Rectal smooth muscle tissue (tissue), 1 donor: ENCODE measurements at regions not wholly inside any gene's neighbourhood (a gene's known extent, or its start where the extent isn't known, plus 50 kb on each side); places are given as distances from the start of the nearest gene placed in this dataset.

ENCODE experiments used
- H3K27ac ChIP-seq: one replicate; pipeline ENCODE4 v1.7.0; 2013; ENCODE audit warnings: low read depth, low read length, inconsistent platforms
- H3K27me3 ChIP-seq: one replicate; pipeline ENCODE4 v1.7.0; 2013; ENCODE audit warnings: low read length; ENCODE audit not compliant: control insufficient read depth, insufficient read depth
- H3K36me3 ChIP-seq: one replicate; pipeline ENCODE4 v1.7.0; 2013; ENCODE audit warnings: low read length; ENCODE audit not compliant: control insufficient read depth, insufficient read depth
- H3K4me1 ChIP-seq: one replicate; pipeline ENCODE4 v1.7.0; 2013; ENCODE audit warnings: low read length; ENCODE audit not compliant: control insufficient read depth, insufficient read depth
- H3K4me3 ChIP-seq: one replicate; pipeline ENCODE4 v1.7.0; 2013; ENCODE audit warnings: low read length
- H3K9ac ChIP-seq: one replicate; pipeline ENCODE4 v1.7.0; 2013; ENCODE audit warnings: low read length

DNA sequence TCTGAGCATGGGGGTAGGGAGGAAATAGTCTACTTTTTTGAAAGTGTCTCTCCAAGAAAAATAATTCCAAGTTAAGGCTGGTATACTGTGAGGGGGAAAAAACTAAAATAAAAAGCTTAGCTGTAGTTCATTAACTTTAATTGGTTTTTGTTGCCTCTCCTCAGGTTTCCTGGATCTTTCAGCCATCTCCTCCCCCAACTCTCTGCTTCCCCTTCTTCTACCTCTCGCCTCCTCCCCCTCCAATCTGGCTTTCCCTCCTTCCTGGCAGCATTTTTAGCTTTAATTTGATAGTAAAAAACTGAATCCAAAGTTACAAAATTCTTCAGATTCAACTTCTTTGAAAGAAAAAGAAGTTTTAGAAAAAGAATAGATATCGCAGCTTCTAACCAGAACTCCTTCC is 462.6 kb downstream of the CETN3 start:
- no peaks in the 10 kb centered on the region for H3K4me1 ChIP-seq
- no peaks in the 10 kb centered on the region for H3K27me3 ChIP-seq
- no peaks in the 10 kb centered on the region for H3K36me3 ChIP-seq
- H3K4me3 ChIP-seq = no peak overlapping the region
- H3K9ac ChIP-seq = no peak overlapping the region
- H3K27ac ChIP-seq = no peak overlapping the region

DNA sequence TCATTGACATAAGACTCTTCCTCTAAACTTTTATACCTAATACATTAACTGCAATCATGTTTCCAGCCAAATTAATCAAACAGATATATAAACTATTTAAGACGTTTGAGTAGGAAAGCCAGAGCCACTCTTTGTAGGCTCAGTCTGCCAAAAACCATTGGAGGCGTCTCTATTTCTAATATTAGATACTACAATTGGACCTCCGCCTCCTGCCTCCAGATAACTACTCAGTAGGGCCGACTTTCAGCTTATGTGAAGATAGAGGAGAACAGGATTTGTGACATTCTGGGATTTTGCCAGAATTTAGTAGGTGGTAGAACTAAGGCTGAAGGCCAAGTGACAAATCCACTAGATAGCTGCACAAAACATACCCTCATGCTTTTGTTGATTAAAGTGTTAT is 463.0 kb downstream of the CETN3 start:
- no peaks in the 10 kb centered on the region for H3K27me3 ChIP-seq
- H3K4me1 ChIP-seq = no peaks in the 10 kb centered on the region
- no peak overlapping the region for H3K27ac ChIP-seq
- no peak overlapping the region for H3K9ac ChIP-seq
- no peak overlapping the region for H3K4me3 ChIP-seq
- H3K36me3 ChIP-seq = no peaks in the 10 kb centered on the region

DNA sequence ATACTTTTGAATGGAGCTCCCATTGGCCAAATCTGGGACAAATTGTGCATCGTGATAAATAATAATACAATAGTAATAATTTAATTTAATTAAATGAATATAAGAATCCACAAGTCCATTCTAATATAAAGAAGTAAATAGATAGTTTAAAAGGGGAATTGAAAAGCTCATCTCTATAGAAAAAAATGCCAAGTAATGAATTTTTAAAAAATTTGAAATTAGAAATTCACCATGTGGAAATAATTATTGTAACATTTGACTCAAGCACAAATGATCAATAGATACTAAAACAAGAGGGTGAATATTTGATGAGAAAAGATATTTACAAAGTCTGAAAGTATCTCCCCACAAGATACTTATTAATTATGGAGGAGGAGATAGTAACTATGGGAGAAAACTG is 467.4 kb downstream of the CETN3 start:
- H3K4me3 ChIP-seq = no peak overlapping the region
- no peak overlapping the region for H3K9ac ChIP-seq
- no peak overlapping the region for H3K27ac ChIP-seq
- no peaks in the 10 kb centered on the region for H3K27me3 ChIP-seq
- no peaks in the 10 kb centered on the region for H3K36me3 ChIP-seq
- H3K4me1 ChIP-seq = no peaks in the 10 kb centered on the region

DNA sequence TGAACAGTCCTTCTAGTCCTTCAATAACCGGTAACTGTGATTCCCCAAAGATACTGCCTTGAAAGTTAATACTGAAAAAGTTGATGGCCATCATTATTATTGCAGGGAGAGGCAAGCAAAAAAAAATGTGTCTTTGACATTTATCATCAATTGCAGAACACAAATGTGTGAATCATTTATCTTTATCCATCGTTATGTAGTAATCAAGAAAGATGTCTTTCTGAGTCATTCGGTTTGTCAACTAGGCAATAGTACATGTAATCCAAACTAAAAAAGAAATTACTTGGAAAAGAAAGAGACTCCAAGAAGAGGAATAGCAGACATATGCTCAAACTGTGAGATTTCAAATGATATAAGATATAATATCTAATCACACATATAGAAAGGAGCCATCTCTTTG is 473.0 kb downstream of the CETN3 start:
- Histone ChIP-seq H3K27ac (no peak overlapping the region), H3K4me1 (no peaks in the 10 kb centered on the region), H3K27me3 (no peaks in the 10 kb centered on the region), H3K4me3 (no peak overlapping the region), H3K36me3 (no peaks in the 10 kb centered on the region), H3K9ac (no peak overlapping the region)

DNA sequence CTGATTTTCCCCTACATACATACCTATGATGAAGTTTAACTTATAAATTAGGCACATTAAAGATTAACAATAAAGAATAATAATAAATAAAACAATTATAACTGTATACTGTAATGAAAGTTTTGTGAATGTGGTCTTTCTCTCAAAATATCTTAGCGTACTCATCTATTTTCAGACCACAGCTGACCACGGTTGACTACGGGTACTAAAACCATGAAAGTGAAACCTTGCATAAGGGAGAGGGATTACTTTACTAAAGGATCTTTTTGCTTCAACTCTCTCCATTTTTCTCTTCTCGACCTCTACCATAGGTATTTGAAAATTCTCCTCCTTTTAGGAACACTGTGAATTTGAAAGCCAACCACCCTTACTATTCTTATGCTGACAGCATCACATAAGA is 475.5 kb downstream of the CETN3 start:
- Histone ChIP-seq H3K27me3 (no peaks in the 10 kb centered on the region), H3K9ac (no peak overlapping the region), H3K36me3 (no peaks in the 10 kb centered on the region), H3K4me3 (no peak overlapping the region), H3K4me1 (peaks cover 2% of the 10 kb centered on the region), H3K27ac (no peak overlapping the region)

DNA sequence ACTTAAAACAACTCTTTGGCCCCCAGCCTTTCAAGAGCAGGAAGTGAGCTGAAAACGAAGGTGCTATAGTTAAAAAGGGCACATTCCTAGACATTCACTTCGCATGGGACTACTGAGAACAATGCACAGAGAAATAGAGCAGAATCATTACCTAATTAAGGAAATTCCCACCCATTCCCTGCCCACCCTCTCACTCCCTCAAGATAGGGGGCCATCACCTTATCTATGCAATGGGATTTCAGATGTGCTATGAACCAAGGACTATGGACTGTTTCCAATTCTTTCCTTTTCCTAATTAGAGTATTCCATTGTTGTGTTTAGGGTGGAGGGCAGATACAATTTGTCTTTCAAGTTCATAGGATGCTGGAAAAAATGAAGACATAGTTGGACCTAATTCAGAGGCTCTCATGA is 476.8 kb downstream of the CETN3 start:
- Histone ChIP-seq H3K9ac (no peak overlapping the region), H3K27me3 (no peaks in the 10 kb centered on the region), H3K4me3 (no peak overlapping the region), H3K27ac (no peak overlapping the region), H3K36me3 (no peaks in the 10 kb centered on the region), H3K4me1 (peaks cover 2% of the 10 kb centered on the region)

DNA sequence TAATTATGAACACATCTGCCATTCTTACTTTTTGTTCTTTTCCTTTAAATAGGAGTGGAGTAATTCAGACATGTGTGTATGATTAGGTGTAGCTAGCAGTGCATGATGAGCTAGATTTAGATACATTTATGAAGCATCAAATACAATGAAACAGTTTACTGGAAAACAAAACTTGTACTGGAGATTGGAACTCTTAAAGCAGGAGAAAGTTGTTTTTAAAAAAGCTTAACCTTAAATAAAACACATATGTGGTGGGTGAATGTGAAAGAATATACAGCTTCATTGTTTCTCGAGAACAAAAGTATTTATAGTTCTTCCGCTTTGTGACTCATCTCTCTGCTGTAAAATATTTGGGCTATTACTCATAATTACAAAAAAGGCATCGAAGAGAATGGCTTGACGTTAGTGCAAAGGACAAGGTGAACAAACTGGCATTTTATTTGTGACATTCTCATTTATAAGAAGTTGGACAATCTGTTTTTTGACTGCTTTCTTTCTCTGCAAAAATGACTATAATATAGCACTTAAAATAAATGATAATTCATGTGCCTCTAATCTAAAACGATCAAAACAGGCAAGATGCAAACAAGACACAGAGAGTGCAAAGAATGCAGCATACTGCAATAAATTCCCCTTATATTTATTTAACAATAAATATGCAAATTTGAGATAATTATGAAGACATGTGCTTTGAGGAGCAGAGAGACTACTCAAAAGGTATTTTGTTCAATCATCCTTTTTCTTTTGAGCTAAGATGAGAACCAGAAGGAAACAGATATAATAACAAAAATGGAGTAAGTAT is 478.8 kb downstream of the CETN3 start:
- no peak overlapping the region for H3K9ac ChIP-seq
- H3K27me3 ChIP-seq = no peaks in the 10 kb centered on the region
- H3K36me3 ChIP-seq = no peaks in the 10 kb centered on the region
- no peak overlapping the region for H3K27ac ChIP-seq
- peaks cover 2% of the 10 kb centered on the region for H3K4me1 ChIP-seq
- H3K4me3 ChIP-seq = no peak overlapping the region

DNA sequence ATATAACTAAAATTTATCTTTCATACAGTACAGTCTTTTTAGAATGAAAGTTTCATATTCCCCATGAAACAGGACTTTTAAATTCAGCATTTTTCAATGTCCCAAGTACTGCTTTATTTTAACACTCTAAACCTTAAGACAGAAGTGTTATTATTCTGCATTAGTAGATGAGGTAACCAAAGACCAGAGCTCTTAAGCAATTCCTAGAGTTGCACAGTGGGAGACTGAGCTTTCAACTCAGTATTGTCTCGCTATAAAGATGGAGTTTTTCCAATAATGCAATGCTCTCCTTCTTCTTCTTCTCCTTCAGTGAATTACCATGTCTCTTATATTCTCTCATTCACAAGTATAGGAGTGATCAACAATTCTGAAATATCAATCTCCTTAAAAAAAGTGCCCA is 479.7 kb downstream of the CETN3 start:
- Histone ChIP-seq H3K4me3 (no peak overlapping the region), H3K9ac (no peak overlapping the region), H3K27ac (no peak overlapping the region), H3K27me3 (no peaks in the 10 kb centered on the region), H3K36me3 (no peaks in the 10 kb centered on the region), H3K4me1 (peaks cover 2% of the 10 kb centered on the region)

DNA sequence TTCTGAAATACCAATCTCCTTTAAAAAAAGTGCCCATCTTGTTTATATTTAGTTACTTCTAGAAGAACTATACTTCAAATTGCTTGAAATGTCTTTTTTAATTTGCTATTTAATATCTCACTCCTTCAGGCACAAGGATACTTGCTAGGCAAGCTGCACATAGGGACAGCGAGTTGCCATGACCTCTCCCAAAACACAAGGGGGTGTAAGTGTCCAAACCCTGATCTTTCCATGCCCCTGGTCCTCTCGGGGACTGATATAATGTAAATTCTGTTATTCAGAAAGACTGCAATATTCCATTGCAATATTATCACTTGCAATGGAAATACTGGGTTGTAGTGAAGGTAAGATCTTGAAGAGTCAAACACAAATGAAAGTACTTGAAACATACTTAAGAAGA is 480.4 kb downstream of the CETN3 start:
- Histone ChIP-seq H3K4me1 (peaks cover 2% of the 10 kb centered on the region), H3K4me3 (no peak overlapping the region), H3K9ac (no peak overlapping the region), H3K27me3 (no peaks in the 10 kb centered on the region), H3K27ac (no peak overlapping the region), H3K36me3 (no peaks in the 10 kb centered on the region)

DNA sequence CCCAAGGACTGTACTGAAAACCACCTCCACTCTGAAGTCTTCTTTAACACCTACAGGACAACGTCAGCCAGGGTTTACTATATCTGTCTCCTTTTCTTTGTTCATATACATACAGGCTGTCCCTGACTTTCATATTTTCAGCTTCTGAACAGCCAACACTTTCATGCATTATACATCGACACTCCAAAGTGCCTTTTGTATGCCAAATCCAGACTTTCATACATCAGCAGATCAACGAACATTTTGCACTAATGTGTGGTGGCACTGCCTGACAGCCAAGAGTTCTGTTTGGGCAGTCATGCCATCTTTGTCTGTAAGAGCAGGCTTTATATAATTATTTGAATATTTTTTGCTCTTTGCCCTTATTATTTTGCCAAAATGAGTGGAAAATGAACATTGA is 487.4 kb downstream of the CETN3 start:
- Histone ChIP-seq H3K27me3 (no peaks in the 10 kb centered on the region), H3K36me3 (no peaks in the 10 kb centered on the region), H3K9ac (no peak overlapping the region), H3K4me3 (no peak overlapping the region), H3K27ac (no peak overlapping the region), H3K4me1 (no peaks in the 10 kb centered on the region)

DNA sequence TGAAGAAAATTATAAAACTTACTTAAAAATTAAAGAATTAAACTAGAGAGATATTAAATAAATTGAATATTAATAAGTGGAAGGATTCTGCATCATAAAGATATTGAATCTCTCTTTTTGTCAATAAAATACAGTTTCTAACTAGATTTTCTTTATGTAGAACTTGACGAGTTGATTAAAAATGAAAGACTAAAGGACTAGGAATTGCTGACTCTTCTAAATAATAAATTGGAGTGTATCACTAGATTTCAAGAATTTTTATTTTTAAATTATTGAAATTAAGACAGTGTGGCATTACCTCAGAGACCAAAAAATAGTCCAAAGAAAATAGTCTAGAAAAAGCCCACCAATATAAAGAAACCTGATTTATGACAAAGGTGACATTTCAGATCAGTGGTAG is 492.4 kb downstream of the CETN3 start:
- no peaks in the 10 kb centered on the region for H3K27me3 ChIP-seq
- no peak overlapping the region for H3K4me3 ChIP-seq
- no peak overlapping the region for H3K9ac ChIP-seq
- no peaks in the 10 kb centered on the region for H3K4me1 ChIP-seq
- H3K36me3 ChIP-seq = no peaks in the 10 kb centered on the region
- no peak overlapping the region for H3K27ac ChIP-seq

DNA sequence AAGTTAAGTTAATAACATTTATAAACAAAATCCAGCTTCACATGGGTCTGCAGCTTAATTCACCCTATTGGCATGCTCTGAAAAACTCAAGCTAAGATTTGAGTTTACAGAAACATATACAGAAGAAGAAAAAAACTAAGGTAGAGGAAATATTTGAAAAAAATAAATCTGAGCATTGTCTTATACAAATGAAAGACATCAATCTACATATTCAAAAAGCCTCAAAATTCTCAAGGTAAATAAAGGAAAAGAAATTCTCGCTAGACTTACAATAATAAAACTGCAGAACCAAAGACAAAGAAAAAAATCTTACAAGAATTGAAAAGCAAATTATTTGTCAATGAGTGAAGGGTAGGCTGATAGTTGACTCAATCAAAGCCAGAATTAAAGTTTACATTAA is 493.4 kb downstream of the CETN3 start:
- no peak overlapping the region for H3K27ac ChIP-seq
- no peak overlapping the region for H3K9ac ChIP-seq
- no peaks in the 10 kb centered on the region for H3K4me1 ChIP-seq
- no peaks in the 10 kb centered on the region for H3K27me3 ChIP-seq
- no peaks in the 10 kb centered on the region for H3K36me3 ChIP-seq
- no peak overlapping the region for H3K4me3 ChIP-seq

DNA sequence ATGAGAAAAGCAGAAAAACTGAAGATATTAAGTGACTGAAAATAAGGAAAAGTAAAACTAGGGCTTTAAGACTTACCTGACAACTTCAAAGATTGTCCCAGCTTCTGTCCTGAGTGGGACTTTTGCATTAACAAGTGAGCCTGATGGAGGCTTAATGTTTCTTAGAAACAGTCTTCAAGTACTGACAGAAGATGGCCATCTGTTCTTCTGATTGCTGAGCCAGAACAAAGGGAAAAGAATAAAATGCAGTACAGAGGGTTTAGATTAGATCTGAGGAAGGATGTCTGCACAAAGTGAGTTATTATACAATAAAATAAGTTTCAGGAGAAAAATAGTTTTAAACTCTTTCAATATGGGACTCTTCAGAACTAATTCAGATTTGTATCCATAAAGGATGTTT is 500.7 kb downstream of the CETN3 start:
- H3K27ac ChIP-seq = no peak overlapping the region
- H3K9ac ChIP-seq = no peak overlapping the region
- no peaks in the 10 kb centered on the region for H3K4me1 ChIP-seq
- H3K4me3 ChIP-seq = no peak overlapping the region
- H3K36me3 ChIP-seq = no peaks in the 10 kb centered on the region
- H3K27me3 ChIP-seq = no peaks in the 10 kb centered on the region
